Urinary bladder (tissue), 3 donors: ENCODE measurements at regions not wholly inside any gene's neighbourhood (a gene's known extent, or its start where the extent isn't known, plus 50 kb on each side); places are given as distances from the start of the nearest gene placed in this dataset.

Source experiments
- DNase-seq: peaks from one replicate; pipeline ENCODE4 v3.0.0-alpha.2; 2015; ENCODE audit errors: extremely low spot score
- H3K27ac ChIP-seq: one replicate; pipeline ENCODE4 v1.5.1; 2013; ENCODE audit warnings: low read depth, mild to moderate bottlenecking, moderate library complexity
- H3K36me3 ChIP-seq: one replicate; pipeline ENCODE4 v1.6.1; 2013; ENCODE audit warnings: mild to moderate bottlenecking, moderate library complexity; ENCODE audit not compliant: insufficient read depth
- H3K4me1 ChIP-seq: one replicate; pipeline ENCODE4 v1.6.1; 2013; ENCODE audit warnings: mild to moderate bottlenecking, moderate library complexity; ENCODE audit not compliant: insufficient read depth
- H3K4me3 ChIP-seq: one replicate; pipeline ENCODE4 v1.5.1; 2013; ENCODE audit warnings: low read depth, low read length
- WGBS: extraction: QIAGEN DNeasy Blood & Tissue Kit; methylation state at CpG from one replicate; pipeline ENCODE4 v1.1.7; 2013; 5-methylcytosine and 5-hydroxymethylcytosine counted together
- donor health status: healthy with polysubstance abuse.
- donor health status: healthy.

DNA sequence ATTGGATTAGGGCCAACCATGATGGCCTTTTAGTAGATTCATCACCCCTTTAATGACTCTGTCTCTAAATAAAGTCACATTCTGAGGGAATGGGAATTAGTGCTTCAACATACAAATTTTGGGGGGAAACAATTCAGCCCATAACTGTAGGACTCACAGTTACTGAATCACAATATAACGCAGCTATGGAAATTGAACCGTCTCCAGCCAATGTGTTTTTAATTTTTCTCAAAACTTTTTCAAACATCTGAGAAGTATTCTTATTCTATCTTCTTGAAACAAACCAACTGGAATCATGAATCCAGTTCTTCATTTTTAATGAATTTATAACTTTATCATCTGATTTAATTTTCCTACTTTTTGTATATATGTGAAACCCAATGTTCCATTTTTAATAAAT, 373.1 kb upstream of the SYT4 start:
- no peak for DNase-seq

DNA sequence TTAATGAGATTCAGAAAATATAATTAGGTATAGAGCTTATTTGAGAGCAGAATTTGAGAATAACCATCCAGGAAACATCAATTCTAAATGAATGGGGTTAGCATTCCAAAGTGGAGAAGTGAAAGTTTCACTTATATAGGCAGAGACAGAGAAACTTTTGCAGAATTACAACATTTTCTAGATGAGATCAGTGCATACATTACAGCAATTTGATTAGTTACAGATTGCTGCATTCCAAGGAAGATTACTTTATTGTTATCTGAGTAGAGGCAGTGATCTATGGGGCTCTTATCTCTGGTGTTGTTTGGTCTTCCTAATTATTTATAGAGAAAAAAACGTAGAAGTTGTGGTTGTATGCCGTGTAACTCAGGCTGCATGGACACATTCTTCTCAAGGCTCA, 373.8 kb upstream of the SYT4 start:
- 33% methylated on average over 2 of the region's 2 CpGs for WGBS

More for the DNA sequence above, 373.1 kb upstream of the SYT4 start:
- no peak overlapping the region for H3K4me3 ChIP-seq
- H3K36me3 ChIP-seq: no peaks in the 10 kb centered on the region
- no peak overlapping the region for H3K27ac ChIP-seq
- H3K4me1 ChIP-seq: no peaks in the 10 kb centered on the region
- 64% methylated on average over 2 of the region's 2 CpGs for WGBS

DNA sequence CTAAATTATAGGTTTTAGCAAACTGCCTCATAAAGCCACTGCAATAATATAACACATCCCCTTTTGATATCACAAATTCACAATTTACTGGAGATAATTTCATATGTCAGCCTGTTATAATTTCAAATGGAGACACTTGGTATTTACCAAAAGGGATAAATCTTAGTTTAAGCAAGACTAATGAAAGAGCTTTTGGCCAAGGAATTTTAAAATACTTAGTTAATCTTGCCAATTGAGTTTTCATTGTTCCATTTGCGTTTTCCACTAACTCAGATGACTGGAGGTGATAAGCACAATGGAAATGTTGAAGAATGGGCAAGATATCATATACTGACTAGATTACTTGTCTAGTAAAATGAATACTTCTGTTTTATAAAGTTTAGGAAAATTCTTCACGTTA, 379.3 kb upstream of the SYT4 start:
- Histone ChIP-seq H3K36me3 (no peaks in the 10 kb centered on the region), H3K4me1 (no peaks in the 10 kb centered on the region), H3K4me3 (no peak overlapping the region), H3K27ac (no peak overlapping the region)
- 64% methylated on average over 2 of the region's 2 CpGs for WGBS
- no peak for DNase-seq

More for the DNA sequence above, 373.8 kb upstream of the SYT4 start:
- no peak for DNase-seq
- Histone ChIP-seq H3K4me1 (no peaks in the 10 kb centered on the region), H3K27ac (no peak overlapping the region), H3K36me3 (no peaks in the 10 kb centered on the region), H3K4me3 (no peak overlapping the region)

DNA sequence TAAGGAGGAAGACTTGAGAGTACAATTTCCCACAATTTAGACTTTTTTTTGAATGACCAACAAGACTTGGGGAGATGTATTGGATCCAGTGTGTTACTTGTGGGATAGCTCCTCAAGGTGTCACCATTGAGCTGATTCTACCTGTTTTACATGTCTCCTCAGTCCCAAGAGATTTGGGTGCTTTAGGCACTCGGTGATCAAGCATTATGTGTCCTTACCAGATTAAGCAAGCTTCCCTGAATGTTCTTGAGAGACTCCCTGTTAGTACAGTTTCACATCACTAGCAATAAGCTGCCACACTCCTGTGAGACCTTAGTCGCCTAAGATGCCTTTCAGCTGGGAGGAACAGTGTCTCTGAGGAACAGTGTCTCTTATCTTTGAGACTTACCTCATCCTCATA, 384.3 kb upstream of the SYT4 start:
- Histone ChIP-seq H3K4me3 (no peak overlapping the region), H3K4me1 (no peaks in the 10 kb centered on the region), H3K36me3 (no peaks in the 10 kb centered on the region), H3K27ac (no peak overlapping the region)
- 70% methylated on average over 2 of the region's 2 CpGs for WGBS
- no peak for DNase-seq

DNA sequence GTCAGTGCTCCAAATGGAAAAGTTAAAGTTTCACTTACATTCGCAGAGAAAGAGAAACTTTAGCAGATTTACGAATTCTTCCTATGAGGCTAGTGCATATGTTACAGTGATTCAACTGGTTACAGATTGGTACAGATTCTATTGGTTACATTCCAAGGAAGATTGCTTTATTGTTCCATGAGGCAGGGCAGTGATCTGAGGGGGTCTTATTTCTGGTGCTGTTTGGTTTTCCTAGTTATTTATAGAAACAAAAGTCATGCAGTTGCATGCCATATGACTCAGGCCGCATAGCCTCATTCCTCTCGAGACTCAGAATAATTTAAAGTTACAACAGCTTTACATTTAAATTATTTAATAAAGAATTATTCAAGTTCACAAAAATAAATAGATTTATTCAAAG, 385.4 kb upstream of the SYT4 start:
- H3K36me3 ChIP-seq: no peaks in the 10 kb centered on the region
- no peak overlapping the region for H3K4me3 ChIP-seq
- DNase-seq: no peak
- H3K4me1 ChIP-seq: no peaks in the 10 kb centered on the region
- WGBS: 60% methylated on average over 4 of the region's 4 CpGs
- no peak overlapping the region for H3K27ac ChIP-seq

DNA sequence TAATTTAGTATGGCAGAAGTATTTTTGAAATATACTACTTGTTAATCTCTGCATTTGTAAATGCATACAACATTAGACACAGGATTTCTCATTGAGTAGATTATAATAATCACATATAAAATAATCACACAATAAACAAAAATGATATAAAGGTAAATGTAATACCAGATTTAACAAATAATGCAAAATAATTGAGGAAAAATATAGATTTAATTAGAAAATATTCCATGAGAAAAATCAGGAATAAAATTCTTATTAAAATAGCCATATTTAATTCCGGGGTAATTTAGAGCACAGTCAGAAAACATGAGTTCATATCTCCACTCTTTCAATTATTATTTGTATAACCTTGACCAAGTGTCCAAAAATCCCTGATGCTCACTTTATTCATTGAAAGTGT, 385.9 kb upstream of the SYT4 start:
- Histone ChIP-seq H3K27ac (no peak overlapping the region), H3K36me3 (no peaks in the 10 kb centered on the region), H3K4me3 (no peak overlapping the region), H3K4me1 (no peaks in the 10 kb centered on the region)
- WGBS: 89% methylated on average over 1 of the region's 1 CpG
- DNase-seq: no peak

DNA sequence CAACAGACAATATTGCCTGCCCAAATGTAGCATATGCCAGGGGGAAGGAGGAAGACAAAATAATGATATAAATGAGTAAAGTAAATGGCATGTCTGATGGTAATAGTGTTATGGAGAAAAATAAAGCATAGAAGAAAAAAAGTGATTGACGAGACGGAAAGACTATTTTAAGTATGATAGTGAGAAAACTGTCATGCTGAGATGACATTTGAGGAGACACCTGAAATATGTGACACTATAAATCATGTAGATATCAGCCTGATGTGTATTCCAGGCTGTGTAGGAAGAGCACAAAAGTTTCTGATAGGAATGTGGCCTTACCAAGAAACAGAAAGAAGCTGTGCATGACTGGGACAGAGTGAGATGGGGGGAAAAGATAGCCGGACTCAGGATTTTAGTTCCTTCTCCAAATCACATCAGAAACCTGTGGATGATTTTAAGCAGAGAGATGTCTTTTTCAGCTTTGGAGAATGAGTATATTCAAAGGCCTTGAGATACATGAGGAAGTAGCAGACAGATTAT, 387.3 kb upstream of the SYT4 start:
- no peak for DNase-seq
- Histone ChIP-seq H3K4me1 (no peaks in the 10 kb centered on the region), H3K4me3 (no peak overlapping the region), H3K36me3 (no peaks in the 10 kb centered on the region), H3K27ac (no peak overlapping the region)
- 67% methylated on average over 3 of the region's 3 CpGs for WGBS

DNA sequence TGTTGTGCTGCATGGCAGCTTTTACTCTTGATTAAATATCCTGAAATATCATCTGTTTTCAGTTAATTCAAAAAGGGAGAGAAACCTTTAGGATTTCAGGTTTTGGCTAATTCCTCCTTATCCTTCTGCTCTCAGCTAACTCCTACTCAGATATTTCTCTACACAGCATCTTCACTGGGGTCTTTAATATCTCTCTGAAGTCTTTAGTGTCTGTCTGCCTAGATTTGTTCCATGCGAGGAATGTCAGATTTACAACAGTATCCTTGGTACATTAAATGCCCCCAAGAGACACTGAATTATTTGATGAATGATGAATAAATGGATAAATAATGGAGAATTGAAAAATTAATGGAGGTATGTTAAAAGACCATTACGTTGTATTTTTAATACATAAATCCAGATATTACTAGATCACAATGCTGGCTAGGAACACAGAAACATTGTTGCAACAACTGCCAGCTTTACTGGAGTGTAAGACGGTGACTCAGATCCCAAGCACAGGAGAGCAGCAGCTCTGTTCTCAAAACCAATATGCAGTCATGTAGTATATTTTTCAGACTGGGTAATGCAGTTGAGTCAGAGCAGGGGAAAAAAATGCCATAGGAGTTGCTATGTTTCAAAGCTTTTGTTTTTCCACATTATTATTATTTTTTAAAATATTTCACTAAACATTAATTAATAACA, 388.0 kb upstream of the SYT4 start:
- no peaks in the 10 kb centered on the region for H3K4me1 ChIP-seq
- WGBS: 41% methylated on average over 3 of the region's 3 CpGs
- peak; percentile 20 for DNase-seq
- H3K36me3 ChIP-seq: no peaks in the 10 kb centered on the region
- no peak overlapping the region for H3K4me3 ChIP-seq
- no peak overlapping the region for H3K27ac ChIP-seq

DNA sequence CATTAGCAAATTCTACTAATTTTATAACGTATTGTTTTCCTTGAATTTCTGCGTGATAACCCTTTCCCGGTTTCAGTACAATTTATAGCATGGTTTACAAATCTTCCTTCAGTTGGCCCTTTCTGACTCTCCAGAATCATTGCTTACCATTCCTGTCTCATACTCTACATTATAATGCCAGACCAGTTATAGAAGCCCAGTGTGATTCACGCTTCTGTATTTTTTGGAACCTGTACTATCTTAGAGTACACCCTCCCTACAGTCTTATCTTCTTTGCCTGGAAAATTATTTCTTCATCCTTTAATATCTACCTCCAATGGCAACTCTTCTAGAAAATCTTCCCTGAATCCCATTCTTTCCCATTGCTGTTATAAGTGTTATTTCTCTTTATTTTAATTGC, 391.6 kb upstream of the SYT4 start:
- no peak for DNase-seq
- Histone ChIP-seq H3K4me1 (no peaks in the 10 kb centered on the region), H3K4me3 (no peak overlapping the region), H3K27ac (no peak overlapping the region), H3K36me3 (no peaks in the 10 kb centered on the region)
- 91% methylated on average over 4 of the region's 4 CpGs for WGBS

DNA sequence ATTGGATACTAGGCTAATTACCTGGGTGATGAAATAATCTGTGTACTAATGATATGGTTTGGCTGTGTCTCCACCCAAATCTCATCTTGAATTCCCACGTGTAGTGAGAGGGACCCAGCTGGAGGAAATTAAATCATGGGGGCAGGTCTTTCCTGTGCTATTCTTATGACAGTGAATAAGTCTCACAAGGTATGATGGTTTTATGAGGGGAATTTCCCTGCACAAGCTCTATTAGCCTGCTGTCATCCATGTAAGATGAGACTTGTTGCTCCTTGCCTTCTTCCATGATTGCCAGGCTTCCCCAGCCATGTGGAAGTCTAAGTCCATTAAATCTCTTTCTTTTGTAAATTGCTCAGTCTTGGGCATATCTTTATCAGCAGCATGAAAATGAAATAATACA, 394.1 kb upstream of the SYT4 start:
- DNase-seq: no peak
- 45% methylated on average over 1 of the region's 1 CpG for WGBS
- no peak overlapping the region for H3K27ac ChIP-seq
- no peaks in the 10 kb centered on the region for H3K4me1 ChIP-seq
- no peak overlapping the region for H3K4me3 ChIP-seq
- H3K36me3 ChIP-seq: no peaks in the 10 kb centered on the region

DNA sequence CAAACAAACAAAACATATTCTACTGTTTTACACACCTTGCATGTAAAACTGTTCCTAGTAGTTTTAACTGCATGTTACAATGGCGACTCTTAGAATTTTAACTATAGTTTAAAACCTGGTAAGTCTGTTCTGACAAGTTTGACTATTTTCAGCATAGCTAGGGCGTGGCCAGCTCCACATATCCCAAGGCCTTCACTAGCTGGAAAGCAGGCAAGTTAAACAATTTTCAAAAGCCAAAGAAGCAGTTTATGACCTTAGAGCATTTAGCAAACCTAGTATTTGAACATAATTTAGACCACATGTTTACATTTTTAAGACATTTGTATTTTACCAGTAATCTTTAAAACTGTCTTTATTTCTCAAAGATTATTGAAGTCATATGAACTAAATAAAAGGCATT, 402.8 kb upstream of the SYT4 start:
- Histone ChIP-seq H3K27ac (no peak overlapping the region), H3K4me3 (no peak overlapping the region), H3K36me3 (no peaks in the 10 kb centered on the region), H3K4me1 (no peaks in the 10 kb centered on the region)
- whole genome bisulfite sequencing: 48% methylated on average over 2 of the region's 2 CpGs
- no peak for DNase-seq

DNA sequence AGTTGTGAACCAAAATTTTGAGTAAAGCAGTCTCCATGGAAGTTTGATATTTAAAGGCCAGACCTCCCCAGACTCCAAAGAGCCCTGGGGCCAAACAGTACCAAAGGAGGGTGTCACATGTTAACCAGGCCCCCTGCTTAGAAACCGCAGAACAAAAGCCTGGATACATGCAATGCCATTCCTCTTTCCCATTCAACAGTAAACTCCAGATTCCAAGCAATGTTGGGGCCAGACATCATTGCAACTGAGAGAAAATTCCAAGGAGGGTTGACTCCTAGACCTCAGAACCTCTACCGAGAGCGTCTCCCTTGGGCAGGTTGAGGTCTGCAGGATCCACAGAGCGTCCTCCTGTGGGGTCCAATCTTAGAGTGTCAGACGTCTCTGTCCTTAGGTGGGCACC, 404.4 kb upstream of the SYT4 start:
- Histone ChIP-seq H3K4me3 (no peak overlapping the region), H3K36me3 (no peaks in the 10 kb centered on the region), H3K4me1 (no peaks in the 10 kb centered on the region), H3K27ac (no peak overlapping the region)
- no peak for DNase-seq
- WGBS: 91% methylated on average over 5 of the region's 5 CpGs

DNA sequence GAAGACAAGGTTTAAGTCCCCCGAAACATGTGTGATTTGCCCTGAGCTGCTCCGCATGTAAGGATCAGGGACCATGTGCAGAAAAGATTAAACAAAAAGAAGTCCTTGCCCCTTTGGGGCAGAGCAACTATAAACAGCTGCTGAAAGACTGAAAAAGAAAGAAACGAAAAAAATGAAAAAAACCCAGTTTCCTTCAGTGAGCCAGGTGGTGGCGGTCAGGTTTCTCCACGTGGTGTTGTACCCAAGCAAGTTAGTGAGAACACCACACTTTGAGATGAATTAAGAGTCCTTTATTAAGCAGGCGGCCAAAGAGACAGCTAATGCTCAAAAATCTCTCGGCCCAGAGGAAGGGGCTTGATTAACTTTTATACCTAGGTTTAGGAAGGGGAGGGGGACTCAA, 404.9 kb upstream of the SYT4 start:
- DNase-seq: no peak
- Histone ChIP-seq H3K4me1 (no peaks in the 10 kb centered on the region), H3K27ac (no peak overlapping the region), H3K36me3 (no peaks in the 10 kb centered on the region), H3K4me3 (no peak overlapping the region)
- WGBS: 86% methylated on average over 7 of the region's 7 CpGs

DNA sequence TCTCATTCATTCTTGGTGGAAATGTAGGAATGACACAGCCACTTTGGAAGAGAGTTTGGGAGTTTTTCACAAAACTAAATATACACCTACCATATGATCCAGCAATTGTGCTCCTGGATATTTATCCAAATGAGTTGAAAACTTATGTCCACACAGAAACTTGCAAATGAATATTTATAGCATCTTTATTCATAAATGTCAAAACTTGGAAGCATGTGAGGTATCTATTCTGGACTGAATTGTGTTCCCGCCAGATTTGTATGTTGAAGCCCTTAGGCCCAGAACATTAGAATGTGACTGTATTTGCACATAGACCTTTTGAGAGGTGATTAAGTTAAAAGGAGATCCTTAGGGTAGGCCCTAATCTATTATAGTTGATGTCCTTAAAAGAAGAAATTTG, 409.4 kb upstream of the SYT4 start:
- H3K36me3 ChIP-seq: no peaks in the 10 kb centered on the region
- DNase-seq: no peak
- H3K4me3 ChIP-seq: no peak overlapping the region
- WGBS: 89% methylated on average over 1 of the region's 1 CpG
- H3K27ac ChIP-seq: no peak overlapping the region
- no peaks in the 10 kb centered on the region for H3K4me1 ChIP-seq
